GM12878 (cell line): ENCODE measurements at regions not wholly inside any gene's neighbourhood (a gene's known extent, or its start where the extent isn't known, plus 50 kb on each side); places are given as distances from the start of the nearest gene placed in this dataset.

Source experiments
- BRCA1 ChIP-seq: IDR thresholded peaks from 2 replicates; pipeline ENCODE4 v1.6.1; 2011; ENCODE audit warnings: low read depth, low read length, improper control_type of control experiment
- CREM ChIP-seq: IDR thresholded peaks from 2 replicates; pipeline ENCODE4 v1.6.1; 2014; ENCODE audit warnings: antibody characterized with exemption, low read depth
- HDGF ChIP-seq: fragments of 450-650 bp; IDR thresholded peaks from 2 replicates; pipeline ENCODE4 v1.6.1; 2016; ENCODE audit warnings: antibody characterized with exemption
- POLR2A ChIP-seq: IDR thresholded peaks from 2 replicates; pipeline ENCODE4 v1.6.1; 2011; ENCODE audit warnings: low read depth, mild to moderate bottlenecking, low read length
- POLR2AphosphoS5 ChIP-seq: IDR thresholded peaks from 2 replicates; pipeline ENCODE4 v1.6.1; 2011; ENCODE audit warnings: mild to moderate bottlenecking, low read length, inconsistent platforms
- RCOR1 ChIP-seq: conservative IDR thresholded peaks from 2 replicates; pipeline ENCODE4 v1.6.1; 2012; ENCODE audit warnings: low read depth, low read length, improper control_type of control experiment
- RFX5 ChIP-seq: IDR thresholded peaks from 2 replicates; pipeline ENCODE4 v1.6.1; 2011; ENCODE audit warnings: low read depth, low read length, improper control_type of control experiment
- SP1 ChIP-seq: IDR thresholded peaks from one replicate; pipeline ENCODE4 v1.6.1; 2011; ENCODE audit warnings: low read depth, low read length
- YBX1 ChIP-seq: fragments of 450-650 bp; IDR thresholded peaks from 2 replicates; pipeline ENCODE4 v1.6.1; 2016; ENCODE audit warnings: antibody characterized with exemption
- TF ChIP-seq, protein P1 (sequence below): IDR thresholded peaks from 2 replicates; pipeline ENCODE4 v1.6.1; 2012; ENCODE audit warnings: low read depth, low read length, improper control_type of control experiment
- TF ChIP-seq, protein P2 (sequence below), 3 experiments: IDR thresholded peaks in 2 of 3; conservative IDR thresholded peaks in 1 of 3; 2 replicates each; pipeline ENCODE4 v1.5.1; 2011; ENCODE audit warnings: low read depth in 3 of 3, low read length in 3 of 3, mild to moderate bottlenecking in 3 of 3, control low read depth in 2 of 3, moderate library complexity in 2 of 3, inconsistent platforms in 1 of 3, mixed read lengths in 1 of 3; ENCODE audit not compliant: control insufficient read depth in 2 of 3, insufficient read depth in 1 of 3; ENCODE audit errors: extremely low read depth in 1 of 3
- TF ChIP-seq, protein P3 (sequence below): fragments of 450-650 bp; IDR thresholded peaks from 2 replicates; pipeline ENCODE4 v1.6.1; 2017; ENCODE audit warnings: mild to moderate bottlenecking
- TF ChIP-seq, protein P4 (sequence below): IDR thresholded peaks from 2 replicates; pipeline ENCODE4 v1.6.1; 2011; ENCODE audit warnings: mild to moderate bottlenecking, low read depth, low read length, moderate library complexity; ENCODE audit not compliant: insufficient replicate concordance
- TF ChIP-seq, protein P5 (sequence below): IDR thresholded peaks from 2 replicates; pipeline ENCODE4 v1.6.1; 2012; ENCODE audit warnings: mild to moderate bottlenecking, low read depth, low read length

DNA sequence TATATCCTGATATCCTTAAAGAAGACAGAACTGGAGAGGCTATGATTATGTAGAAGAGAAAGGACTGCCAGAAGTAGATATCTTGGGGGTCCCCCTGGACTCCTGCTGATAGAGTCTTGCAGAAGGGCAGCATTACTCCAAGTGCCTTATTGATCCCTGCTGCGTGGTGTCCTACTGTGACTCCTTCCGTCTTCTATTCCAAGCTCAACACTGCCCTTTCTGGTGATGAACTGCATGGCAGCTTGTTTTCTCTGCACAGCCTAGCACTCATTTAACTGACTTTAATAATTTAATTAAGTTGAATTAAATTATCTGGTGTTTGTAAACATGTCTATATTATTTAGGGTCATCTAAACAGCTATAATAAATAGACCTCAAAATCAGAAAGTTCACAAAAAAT is 194.1 kb upstream of the DSEL start:
- TF ChIP-seq, protein P1, sequence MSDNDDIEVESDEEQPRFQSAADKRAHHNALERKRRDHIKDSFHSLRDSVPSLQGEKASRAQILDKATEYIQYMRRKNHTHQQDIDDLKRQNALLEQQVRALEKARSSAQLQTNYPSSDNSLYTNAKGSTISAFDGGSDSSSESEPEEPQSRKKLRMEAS = no peak
- TF ChIP-seq, protein P2, sequence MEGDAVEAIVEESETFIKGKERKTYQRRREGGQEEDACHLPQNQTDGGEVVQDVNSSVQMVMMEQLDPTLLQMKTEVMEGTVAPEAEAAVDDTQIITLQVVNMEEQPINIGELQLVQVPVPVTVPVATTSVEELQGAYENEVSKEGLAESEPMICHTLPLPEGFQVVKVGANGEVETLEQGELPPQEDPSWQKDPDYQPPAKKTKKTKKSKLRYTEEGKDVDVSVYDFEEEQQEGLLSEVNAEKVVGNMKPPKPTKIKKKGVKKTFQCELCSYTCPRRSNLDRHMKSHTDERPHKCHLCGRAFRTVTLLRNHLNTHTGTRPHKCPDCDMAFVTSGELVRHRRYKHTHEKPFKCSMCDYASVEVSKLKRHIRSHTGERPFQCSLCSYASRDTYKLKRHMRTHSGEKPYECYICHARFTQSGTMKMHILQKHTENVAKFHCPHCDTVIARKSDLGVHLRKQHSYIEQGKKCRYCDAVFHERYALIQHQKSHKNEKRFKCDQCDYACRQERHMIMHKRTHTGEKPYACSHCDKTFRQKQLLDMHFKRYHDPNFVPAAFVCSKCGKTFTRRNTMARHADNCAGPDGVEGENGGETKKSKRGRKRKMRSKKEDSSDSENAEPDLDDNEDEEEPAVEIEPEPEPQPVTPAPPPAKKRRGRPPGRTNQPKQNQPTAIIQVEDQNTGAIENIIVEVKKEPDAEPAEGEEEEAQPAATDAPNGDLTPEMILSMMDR (IDR thresholded peaks at IDR 0.05 in 2 of 3, conservative IDR thresholded peaks at IDR 0.05 in 1 of 3; ENCODE audit: control insufficient read depth in 2 of 3, extremely low read depth in 1 of 3, insufficient read depth in 1 of 3, low read depth in 3 of 3, low read length in 3 of 3) = peak in 2 of 3 experiments; percentile 10 to 13; a peak in 1 of 6 replicates
- TF ChIP-seq, protein P3, sequence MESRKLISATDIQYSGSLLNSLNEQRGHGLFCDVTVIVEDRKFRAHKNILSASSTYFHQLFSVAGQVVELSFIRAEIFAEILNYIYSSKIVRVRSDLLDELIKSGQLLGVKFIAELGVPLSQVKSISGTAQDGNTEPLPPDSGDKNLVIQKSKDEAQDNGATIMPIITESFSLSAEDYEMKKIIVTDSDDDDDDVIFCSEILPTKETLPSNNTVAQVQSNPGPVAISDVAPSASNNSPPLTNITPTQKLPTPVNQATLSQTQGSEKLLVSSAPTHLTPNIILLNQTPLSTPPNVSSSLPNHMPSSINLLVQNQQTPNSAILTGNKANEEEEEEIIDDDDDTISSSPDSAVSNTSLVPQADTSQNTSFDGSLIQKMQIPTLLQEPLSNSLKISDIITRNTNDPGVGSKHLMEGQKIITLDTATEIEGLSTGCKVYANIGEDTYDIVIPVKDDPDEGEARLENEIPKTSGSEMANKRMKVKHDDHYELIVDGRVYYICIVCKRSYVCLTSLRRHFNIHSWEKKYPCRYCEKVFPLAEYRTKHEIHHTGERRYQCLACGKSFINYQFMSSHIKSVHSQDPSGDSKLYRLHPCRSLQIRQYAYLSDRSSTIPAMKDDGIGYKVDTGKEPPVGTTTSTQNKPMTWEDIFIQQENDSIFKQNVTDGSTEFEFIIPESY = no peak
- TF ChIP-seq POLR2AphosphoS5 (no peak), YBX1 (no peak), BRCA1 (no peak), POLR2A (no peak), HDGF (no peak), SP1 (no peak), RFX5 (no peak), RCOR1 (no peak), CREM (no peak)
- TF ChIP-seq, protein P4, sequence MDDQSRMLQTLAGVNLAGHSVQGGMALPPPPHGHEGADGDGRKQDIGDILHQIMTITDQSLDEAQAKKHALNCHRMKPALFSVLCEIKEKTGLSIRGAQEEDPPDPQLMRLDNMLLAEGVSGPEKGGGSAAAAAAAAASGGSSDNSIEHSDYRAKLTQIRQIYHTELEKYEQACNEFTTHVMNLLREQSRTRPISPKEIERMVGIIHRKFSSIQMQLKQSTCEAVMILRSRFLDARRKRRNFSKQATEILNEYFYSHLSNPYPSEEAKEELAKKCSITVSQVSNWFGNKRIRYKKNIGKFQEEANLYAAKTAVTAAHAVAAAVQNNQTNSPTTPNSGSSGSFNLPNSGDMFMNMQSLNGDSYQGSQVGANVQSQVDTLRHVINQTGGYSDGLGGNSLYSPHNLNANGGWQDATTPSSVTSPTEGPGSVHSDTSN = no peak
- TF ChIP-seq, protein P5, sequence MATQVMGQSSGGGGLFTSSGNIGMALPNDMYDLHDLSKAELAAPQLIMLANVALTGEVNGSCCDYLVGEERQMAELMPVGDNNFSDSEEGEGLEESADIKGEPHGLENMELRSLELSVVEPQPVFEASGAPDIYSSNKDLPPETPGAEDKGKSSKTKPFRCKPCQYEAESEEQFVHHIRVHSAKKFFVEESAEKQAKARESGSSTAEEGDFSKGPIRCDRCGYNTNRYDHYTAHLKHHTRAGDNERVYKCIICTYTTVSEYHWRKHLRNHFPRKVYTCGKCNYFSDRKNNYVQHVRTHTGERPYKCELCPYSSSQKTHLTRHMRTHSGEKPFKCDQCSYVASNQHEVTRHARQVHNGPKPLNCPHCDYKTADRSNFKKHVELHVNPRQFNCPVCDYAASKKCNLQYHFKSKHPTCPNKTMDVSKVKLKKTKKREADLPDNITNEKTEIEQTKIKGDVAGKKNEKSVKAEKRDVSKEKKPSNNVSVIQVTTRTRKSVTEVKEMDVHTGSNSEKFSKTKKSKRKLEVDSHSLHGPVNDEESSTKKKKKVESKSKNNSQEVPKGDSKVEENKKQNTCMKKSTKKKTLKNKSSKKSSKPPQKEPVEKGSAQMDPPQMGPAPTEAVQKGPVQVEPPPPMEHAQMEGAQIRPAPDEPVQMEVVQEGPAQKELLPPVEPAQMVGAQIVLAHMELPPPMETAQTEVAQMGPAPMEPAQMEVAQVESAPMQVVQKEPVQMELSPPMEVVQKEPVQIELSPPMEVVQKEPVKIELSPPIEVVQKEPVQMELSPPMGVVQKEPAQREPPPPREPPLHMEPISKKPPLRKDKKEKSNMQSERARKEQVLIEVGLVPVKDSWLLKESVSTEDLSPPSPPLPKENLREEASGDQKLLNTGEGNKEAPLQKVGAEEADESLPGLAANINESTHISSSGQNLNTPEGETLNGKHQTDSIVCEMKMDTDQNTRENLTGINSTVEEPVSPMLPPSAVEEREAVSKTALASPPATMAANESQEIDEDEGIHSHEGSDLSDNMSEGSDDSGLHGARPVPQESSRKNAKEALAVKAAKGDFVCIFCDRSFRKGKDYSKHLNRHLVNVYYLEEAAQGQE = no peak
